Sigmoid colon (tissue), 4 donors: ENCODE measurements at regions not wholly inside any gene's neighbourhood (a gene's known extent, or its start where the extent isn't known, plus 50 kb on each side); places are given as distances from the start of the nearest gene placed in this dataset.

ENCODE experiments used
- CTCF ChIP-seq, 4 experiments: fragments of 450-650 bp in 3 of 4; fragments of 200-600 bp in 1 of 4; IDR thresholded peaks; one replicate each; pipeline ENCODE4 v1.5.1; 2016 to 2019; ENCODE audit warnings: antibody characterized with exemption in 4 of 4, mild to moderate bottlenecking in 3 of 4, moderate library complexity in 2 of 4
- POLR2A ChIP-seq, 2 donors: fragments of 450-650 bp; IDR thresholded peaks; one replicate each; pipeline ENCODE4 v1.6.1; 2016; ENCODE audit warnings: antibody characterized with exemption in 2 of 2, mild to moderate bottlenecking in 2 of 2, moderate library complexity in 2 of 2
- POLR2AphosphoS5 ChIP-seq, 4 donors: sonication (generic); formaldehyde crosslinking; IDR thresholded peaks; one replicate each; pipeline ENCODE4 v1.6.1; 2017; ENCODE audit warnings: antibody characterized with exemption in 4 of 4

DNA sequence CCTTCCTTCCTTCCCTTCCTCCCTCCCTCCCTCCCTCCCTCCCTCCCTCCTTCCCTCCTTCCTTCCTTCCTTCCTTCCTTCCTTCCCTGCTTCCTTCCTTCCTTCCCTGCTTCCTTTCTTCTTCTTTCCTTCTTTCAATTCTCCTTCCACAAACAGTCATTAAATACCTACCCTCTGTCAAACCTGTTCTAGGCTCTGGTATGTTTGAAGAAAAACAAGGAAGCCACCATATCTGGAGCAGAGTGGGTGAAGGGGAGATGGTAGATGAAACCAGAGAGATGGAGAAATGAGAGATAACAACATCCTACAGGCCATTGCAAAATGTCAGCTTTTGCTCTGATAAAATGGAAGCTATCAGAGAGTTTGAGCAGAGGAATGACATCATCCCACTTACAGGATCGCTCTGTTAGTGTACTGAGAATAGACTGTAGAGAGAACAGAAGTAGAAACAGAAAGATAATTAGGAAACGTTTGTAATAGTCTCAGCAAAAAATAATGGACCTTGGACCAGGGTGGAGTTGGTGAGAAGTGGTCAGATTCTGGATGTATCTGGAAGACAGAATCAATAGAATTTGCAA is 334.0 kb downstream of the STIM2 start:
- TF ChIP-seq CTCF (IDR thresholded peaks at IDR 0.05) = no peak
- TF ChIP-seq POLR2A (IDR thresholded peaks at IDR 0.05) = no peak
- TF ChIP-seq POLR2AphosphoS5 (IDR thresholded peaks at IDR 0.05) = no peak
